Heart left ventricle (tissue), 16 donors: ENCODE measurements at regions not wholly inside any gene's neighbourhood (a gene's known extent, or its start where the extent isn't known, plus 50 kb on each side); places are given as distances from the start of the nearest gene placed in this dataset.

Experiments used
- ATAC-seq, 4 donors: fragments of 200-7000 bp; cut with Tn5 transposase; one replicate each; pipeline ENCODE4 v1.9.1; 2020 to 2022; ENCODE audit warnings: moderate library complexity in 4 of 4, mild to moderate bottlenecking in 3 of 4, moderate number of reproducible peaks in 1 of 4
- DNase-seq, 5 donors: peaks; one replicate each; pipeline ENCODE4 v3.0.0-alpha.2; 2020
- H3K27ac ChIP-seq, 12 donors: fragments of 200-600 bp; sonication (generic) in 4 of 12; one replicate each; pipeline versions ENCODE4 v1.5.0 to v1.8.0; 2016 to 2022; ENCODE audit warnings: mild to moderate bottlenecking in 2 of 12
- H3K27me3 ChIP-seq, 9 donors: fragments of 200-600 bp; sonication (generic) in 2 of 9; one replicate each; pipeline versions ENCODE4 v1.5.1 to v1.8.0; 2016 to 2022; ENCODE audit warnings: mild to moderate bottlenecking in 3 of 9
- H3K36me3 ChIP-seq, 9 donors: fragments of 200-600 bp; sonication (generic) in 2 of 9; one replicate each; pipeline versions ENCODE4 v1.5.0 to v1.8.0; 2018 to 2022; ENCODE audit warnings: mild to moderate bottlenecking in 2 of 9
- H3K4me1 ChIP-seq, 12 donors: fragments of 200-600 bp; sonication (generic) in 4 of 12; one replicate each; pipeline versions ENCODE4 v1.5.0 to v1.8.0; 2016 to 2022; ENCODE audit warnings: mild to moderate bottlenecking in 3 of 12
- H3K4me3 ChIP-seq, 12 donors: fragments of 200-600 bp; sonication (generic) in 4 of 12; one replicate each; pipeline versions ENCODE4 v1.5.0 to v1.8.0; 2017 to 2022; ENCODE audit warnings: mild to moderate bottlenecking in 9 of 12, moderate library complexity in 4 of 12
- H3K9me3 ChIP-seq, 12 donors: fragments of 200-600 bp; sonication (generic) in 4 of 12; one replicate each; pipeline versions ENCODE4 v1.5.0 to v1.8.0; 2016 to 2022; ENCODE audit warnings: mild to moderate bottlenecking in 1 of 12
- POLR2A ChIP-seq, 2 donors: fragments of 450-650 bp; IDR thresholded peaks; one replicate each; pipeline ENCODE4 v1.6.1; 2017; ENCODE audit warnings: antibody characterized with exemption in 2 of 2, mild to moderate bottlenecking in 2 of 2, moderate library complexity in 2 of 2
- WGBS, 4 donors: extraction: QIAGEN DNeasy Blood & Tissue Kit in 2 of 4; methylation state at CpG; one replicate each; pipeline versions ENCODE4 v1.1.5 to v1.1.7; 2013 to 2018; 5-methylcytosine and 5-hydroxymethylcytosine counted together
- intact Hi-C, 10 donors: fragments of 100-400 bp; cut with DNase I; formaldehyde crosslinking; loops; one replicate each; pipeline versions ENCODE4 v1.11.1 to v1.14.2; 2022
- TF ChIP-seq, protein P1 (sequence below), 12 donors: fragments of 200-600 bp; sonication (generic) in 4 of 12; IDR thresholded peaks; one replicate each; pipeline versions ENCODE4 v1.5.0 to v1.8.0; 2018 to 2022; ENCODE audit warnings: antibody characterized with exemption in 12 of 12, mild to moderate bottlenecking in 5 of 12
- donor health status: ischemic (EF 13 %, LVEDD 7.1; RV severe dilation, severe dysfunction).
- donor health status: healthy with polysubstance abuse.
- donor health status: DM: no; HTN: yes; CAD: no.
- donor health status: DM: no; HTN: no; CAD: no.
- donor health status: ischemic (EF 25% LVEDD 6.9; RV normal size, moderate dysfunction).
- donor health status: ischemic (EF 25% LVEDD 5.7; RV mildly dilated, moderate dysfunction).
- donor health status: healthy.
- donor health status: DM: yes; HTN: yes; CAD: no.
- donor health status: ischemic (EF 35%, LVEDD 5.7; RV mildly dilated, moderate dysfunction).
- donor health status: nonischemic (EF 11% LVEDD 7.7; RV severe dilation, severe dysfunction).
- donor health status: DM: yes; HTN: yes; CAD: no.
- donor health status: PGD.
- donor health status: ischemic (EF 29% LVEDD 5.4; RV normal size, mild dysfunction).
- donor health status: nonischemic (EF 23%, LVEDD 6.1; RV moderate dilation, normal function).

DNA sequence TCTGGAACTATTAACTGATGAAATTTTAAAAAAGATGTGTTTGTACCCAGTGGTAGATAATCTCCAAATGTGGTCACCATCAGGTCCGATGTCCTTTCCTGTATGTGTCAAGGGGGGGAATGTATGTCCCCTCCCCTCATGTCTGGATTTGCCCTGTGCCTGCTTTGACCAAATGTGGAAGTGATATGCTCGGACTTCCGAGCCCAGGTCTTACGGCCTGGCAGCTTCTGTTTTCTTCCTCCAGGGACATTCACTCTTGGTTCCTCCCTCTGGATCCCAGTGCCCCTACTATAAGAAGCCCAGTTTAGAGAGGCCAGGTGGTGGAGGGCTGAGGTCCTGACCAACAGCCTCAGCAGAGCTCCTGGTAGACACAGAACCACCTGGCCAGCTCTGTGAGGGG is 75.5 kb downstream of the CCR1 start:
- no peaks in the 10 kb centered on the region for H3K27me3 ChIP-seq
- 77 to 83% (median 81%) methylated on average over 4 of the region's 4 CpGs for WGBS, 4 donors
- TF ChIP-seq, protein P1, sequence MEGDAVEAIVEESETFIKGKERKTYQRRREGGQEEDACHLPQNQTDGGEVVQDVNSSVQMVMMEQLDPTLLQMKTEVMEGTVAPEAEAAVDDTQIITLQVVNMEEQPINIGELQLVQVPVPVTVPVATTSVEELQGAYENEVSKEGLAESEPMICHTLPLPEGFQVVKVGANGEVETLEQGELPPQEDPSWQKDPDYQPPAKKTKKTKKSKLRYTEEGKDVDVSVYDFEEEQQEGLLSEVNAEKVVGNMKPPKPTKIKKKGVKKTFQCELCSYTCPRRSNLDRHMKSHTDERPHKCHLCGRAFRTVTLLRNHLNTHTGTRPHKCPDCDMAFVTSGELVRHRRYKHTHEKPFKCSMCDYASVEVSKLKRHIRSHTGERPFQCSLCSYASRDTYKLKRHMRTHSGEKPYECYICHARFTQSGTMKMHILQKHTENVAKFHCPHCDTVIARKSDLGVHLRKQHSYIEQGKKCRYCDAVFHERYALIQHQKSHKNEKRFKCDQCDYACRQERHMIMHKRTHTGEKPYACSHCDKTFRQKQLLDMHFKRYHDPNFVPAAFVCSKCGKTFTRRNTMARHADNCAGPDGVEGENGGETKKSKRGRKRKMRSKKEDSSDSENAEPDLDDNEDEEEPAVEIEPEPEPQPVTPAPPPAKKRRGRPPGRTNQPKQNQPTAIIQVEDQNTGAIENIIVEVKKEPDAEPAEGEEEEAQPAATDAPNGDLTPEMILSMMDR (IDR thresholded peaks at IDR 0.05) = no peak
- no peak for TF ChIP-seq POLR2A (IDR thresholded peaks at IDR 0.05)
- no peaks in the 10 kb centered on the region for H3K36me3 ChIP-seq
- DNase-seq (peak in 1 of 5 donors; percentile 30), ATAC-seq (peak in 3 of 4 donors; percentile 28 to 47 (median 39))
- no peak overlapping the region for H3K4me3 ChIP-seq
- peaks cover 0 to 77% (median 0%) of the 10 kb centered on the region in 12 donors for H3K4me1 ChIP-seq
- H3K9me3 ChIP-seq = no peaks in the 10 kb centered on the region
- intact Hi-C loops = loop anchor here in 1 of 10 donors (5.0 kb wide), 1 partner anchor 95 kb away; no protein-coding TSS in a partner anchor
- H3K27ac ChIP-seq = peak overlapping the region in 1 of 12 donors; percentile 91

DNA sequence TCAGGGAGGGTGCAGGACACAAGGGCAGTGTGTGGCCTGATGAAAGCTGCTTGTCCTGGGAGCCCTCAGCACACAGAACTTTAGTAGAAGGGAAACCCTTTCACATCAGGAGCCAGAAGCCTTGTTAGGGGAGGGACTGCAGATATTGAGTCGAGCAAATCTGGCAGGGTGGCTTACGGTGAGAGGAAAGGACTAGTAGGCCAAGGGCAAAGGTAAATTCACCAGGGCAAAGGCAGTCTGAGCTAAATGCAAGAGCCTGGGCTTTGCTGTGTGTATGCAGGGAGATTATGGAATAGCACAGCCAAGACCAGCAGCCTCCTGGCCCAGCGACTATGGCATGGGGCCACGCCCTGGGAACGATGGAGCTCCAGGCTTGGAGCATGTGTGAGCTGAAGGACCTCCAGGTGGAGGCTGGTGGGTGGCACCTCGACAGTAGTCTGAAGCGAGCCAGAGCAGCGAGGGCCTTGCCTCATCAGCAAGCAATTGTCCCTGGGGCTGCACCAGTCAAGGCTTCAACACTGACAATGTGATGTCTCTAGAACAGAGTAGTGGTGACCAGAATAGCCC is 76.1 kb downstream of the CCR1 start:
- no peak for ATAC-seq
- no peak for DNase-seq
- Histone ChIP-seq H3K36me3 (no peaks in the 10 kb centered on the region), H3K27me3 (no peaks in the 10 kb centered on the region), H3K27ac (peak overlapping the region in 1 of 12 donors; percentile 91), H3K9me3 (no peaks in the 10 kb centered on the region), H3K4me3 (no peak overlapping the region), H3K4me1 (peaks cover 0 to 77% (median 0%) of the 10 kb centered on the region in 12 donors)
- intact Hi-C loops = loop anchor here in 1 of 10 donors (5.0 kb wide), 1 partner anchor 95 kb away; no protein-coding TSS in a partner anchor
- WGBS, 4 donors = 83 to 89% (median 86%) methylated on average over 8 of the region's 8 CpGs
- TF ChIP-seq, protein P1 (IDR thresholded peaks at IDR 0.05) = no peak
- TF ChIP-seq POLR2A (IDR thresholded peaks at IDR 0.05) = no peak

DNA sequence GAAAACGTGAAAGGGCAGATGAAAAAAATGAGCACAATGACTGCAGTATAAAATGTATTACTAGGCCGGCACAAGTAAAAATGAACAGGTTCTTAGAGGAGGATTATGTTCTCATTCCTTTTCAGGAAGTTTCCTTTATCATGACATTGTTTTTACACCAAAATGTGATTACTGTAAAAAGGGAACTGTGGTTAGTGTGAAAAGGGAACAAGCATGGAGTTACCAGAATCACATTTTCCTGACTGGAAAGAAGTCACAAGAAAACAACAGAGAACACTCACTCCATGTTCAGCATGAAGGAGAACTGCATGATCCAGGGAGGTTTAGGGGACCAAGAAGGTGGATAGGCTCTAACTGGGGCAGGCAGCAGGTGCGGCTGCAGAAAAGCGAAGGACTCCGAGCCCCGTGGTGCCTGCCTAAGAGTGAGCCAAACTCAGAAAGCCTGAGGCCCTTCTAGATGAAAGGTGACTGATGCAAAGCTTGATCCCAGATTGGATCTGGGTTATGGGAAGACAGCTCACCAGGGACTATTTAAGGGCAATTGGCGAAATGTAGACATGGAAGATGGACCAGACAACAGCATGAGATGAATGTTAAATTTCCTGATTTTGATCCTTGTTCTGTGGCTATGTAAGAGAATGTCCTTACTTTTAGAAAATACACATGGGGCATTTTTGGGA is 77.3 kb downstream of the CCR1 start:
- Histone ChIP-seq H3K27me3 (no peaks in the 10 kb centered on the region), H3K27ac (peak overlapping the region in 3 of 12 donors; percentile 11 to 91 (median 34)), H3K9me3 (no peaks in the 10 kb centered on the region), H3K4me1 (peaks cover 0 to 72% (median 0%) of the 10 kb centered on the region in 12 donors), H3K4me3 (no peak overlapping the region), H3K36me3 (no peaks in the 10 kb centered on the region)
- no peak for TF ChIP-seq POLR2A (IDR thresholded peaks at IDR 0.05)
- TF ChIP-seq, protein P1 (IDR thresholded peaks at IDR 0.05) = no peak
- DNase-seq (no peak), ATAC-seq (peak in 2 of 4 donors; percentile 65 to 67)
- 77 to 79% (median 78%) methylated on average over 7 of the region's 7 CpGs for WGBS, 4 donors
- intact Hi-C loops = loop anchor here in 1 of 10 donors (5.0 kb wide), 1 partner anchor 93 kb away; no protein-coding TSS in a partner anchor

DNA sequence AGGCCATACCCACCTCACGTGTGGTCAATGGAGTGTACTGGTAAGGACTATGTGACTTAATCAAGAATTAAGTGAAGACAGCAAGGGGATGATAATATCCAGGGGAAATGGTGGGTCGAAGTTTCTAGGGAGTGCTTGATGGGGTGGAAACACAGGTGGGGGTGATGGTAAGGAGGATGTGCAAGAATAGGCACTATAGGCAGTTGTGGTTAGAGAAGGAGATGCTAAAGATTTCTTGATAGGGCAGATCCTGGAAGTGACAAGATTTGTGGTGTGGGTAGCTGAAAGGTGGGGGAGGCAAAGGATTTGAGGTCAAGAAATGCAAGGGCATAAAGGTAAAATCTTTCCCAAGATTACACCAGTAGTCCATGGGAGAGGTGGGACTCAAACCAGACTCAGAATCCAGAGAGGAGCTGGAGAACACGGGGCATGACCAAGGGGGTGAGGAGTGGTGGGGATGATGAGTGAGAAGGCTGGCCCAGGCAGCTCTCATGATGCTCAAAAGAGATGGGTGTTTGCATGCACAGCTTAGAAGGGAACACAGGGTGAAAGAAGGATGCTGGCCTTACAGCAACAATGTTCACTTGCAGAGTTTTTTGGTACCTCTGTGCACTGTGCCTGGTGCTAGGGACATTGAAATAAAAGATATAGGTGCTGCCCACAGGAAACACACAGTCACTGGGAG is 78.4 kb downstream of the CCR1 start:
- H3K4me1 ChIP-seq = peaks cover 0 to 61% (median 0%) of the 10 kb centered on the region in 12 donors
- DNase-seq (no peak), ATAC-seq (no peak)
- no peak overlapping the region for H3K4me3 ChIP-seq
- no peak for TF ChIP-seq POLR2A (IDR thresholded peaks at IDR 0.05)
- TF ChIP-seq, protein P1 (IDR thresholded peaks at IDR 0.05) = no peak
- H3K36me3 ChIP-seq = no peaks in the 10 kb centered on the region
- intact Hi-C loops = loop anchor here in 1 of 10 donors (5.0 kb wide), 1 partner anchor 92 kb away; no protein-coding TSS in a partner anchor
- peaks cover 0 to 4% (median 0%) of the 10 kb centered on the region in 9 donors for H3K27me3 ChIP-seq
- H3K27ac ChIP-seq = peak overlapping the region in 1 of 12 donors; percentile 91
- WGBS, 4 donors = 49 to 78% (median 64%) methylated on average over 3 of the region's 3 CpGs
- H3K9me3 ChIP-seq = no peaks in the 10 kb centered on the region
